BJ (cell line): ENCODE measurements at regions not wholly inside any gene's neighbourhood (a gene's known extent, or its start where the extent isn't known, plus 50 kb on each side); places are given as distances from the start of the nearest gene placed in this dataset.

Experiments
- CTCF ChIA-PET: fragments of 350-600 bp; formaldehyde crosslinking; extraction: SDS; loops from one replicate; lab custom pipeline; 2021; ENCODE audit warnings: antibody characterized with exemption, inconsistent platforms; lab: Yijun Ruan, JAX
- POLR2A ChIA-PET: fragments of 300-600 bp; sonication (Branson Sonifier 250); formaldehyde crosslinking; extraction: SDS; loops from one replicate; lab custom pipeline; 2021; ENCODE audit warnings: antibody characterized with exemption; lab: Charles Lee
- DNase-seq: peaks from one replicate; pipeline ENCODE4 v3.0.0-alpha.2; 2011; ENCODE audit warnings: low read depth
- H3K27me3 ChIP-seq: 2 replicates; pipeline ENCODE4 v1.6.0; 2011; ENCODE audit warnings: low read length; ENCODE audit not compliant: control insufficient read depth, insufficient read depth
- H3K36me3 ChIP-seq: 2 replicates; pipeline ENCODE4 v1.5.1; 2011; ENCODE audit warnings: low read length; ENCODE audit not compliant: control insufficient read depth, insufficient read depth
- H3K4me3 ChIP-seq: 2 replicates; pipeline ENCODE4 v1.5.1; 2011; ENCODE audit warnings: low read depth, mild to moderate bottlenecking, control low read depth, low read length
- CTCF ChIP-seq: IDR thresholded peaks from 2 replicates; pipeline ENCODE4 v1.5.1; 2011; ENCODE audit warnings: low read depth, mild to moderate bottlenecking, control low read depth, inconsistent platforms, low read length, moderate library complexity; ENCODE audit not compliant: insufficient read depth

GRCh38 chr20:24253321-24253720, 216.1 kb upstream of the SYNDIG1 start:
- Histone ChIP-seq H3K27me3 (no peaks in the 10 kb centered on the region), H3K4me3 (no peak overlapping the region)
- POLR2A ChIA-PET = no interaction called here

GRCh38 chr20:24245094-24245493, 224.3 kb upstream of the SYNDIG1 start:
- Histone ChIP-seq H3K27me3 (no peaks in the 10 kb centered on the region), H3K36me3 (no peaks in the 10 kb centered on the region), H3K4me3 (no peak overlapping the region)
- CTCF ChIA-PET = no interaction called here
- DNase-seq = no peak
- no peak for TF ChIP-seq CTCF
- POLR2A ChIA-PET = no interaction called here

More at GRCh38 chr20:24253321-24253720, 216.1 kb upstream of the SYNDIG1 start:
- DNase-seq = no peak
- CTCF ChIA-PET = no interaction called here
- H3K36me3 ChIP-seq = no peaks in the 10 kb centered on the region
- no peak for TF ChIP-seq CTCF

- H3K27me3 ChIP-seq = no peaks in the 10 kb centered on the region; the same call in 1 of the 2 replicates
- TF ChIP-seq CTCF = no peak
- DNase-seq = no peak
- ChIA-PET POLR2A (no interaction called here), CTCF (no interaction called here)
- no peaks in the 10 kb centered on the region for H3K36me3 ChIP-seq
- H3K4me3 ChIP-seq = no peak overlapping the region
Observed at GRCh38 chr20:24242763-24243162, 226.7 kb upstream of the SYNDIG1 start.

GRCh38 chr20:24241466-24241865, 228.0 kb upstream of the SYNDIG1 start:
- TF ChIP-seq CTCF = no peak
- ChIA-PET CTCF (interaction anchor here (1.3 kb wide), 1 partner anchor 81 kb away, joined by 4 read pairs; no protein-coding TSS in a partner anchor), POLR2A (no interaction called here)
- Histone ChIP-seq H3K36me3 (no peaks in the 10 kb centered on the region), H3K4me3 (no peak overlapping the region), H3K27me3 (no peaks in the 10 kb centered on the region; the same call in 1 of the 2 replicates)
- DNase-seq = no peak

DNA sequence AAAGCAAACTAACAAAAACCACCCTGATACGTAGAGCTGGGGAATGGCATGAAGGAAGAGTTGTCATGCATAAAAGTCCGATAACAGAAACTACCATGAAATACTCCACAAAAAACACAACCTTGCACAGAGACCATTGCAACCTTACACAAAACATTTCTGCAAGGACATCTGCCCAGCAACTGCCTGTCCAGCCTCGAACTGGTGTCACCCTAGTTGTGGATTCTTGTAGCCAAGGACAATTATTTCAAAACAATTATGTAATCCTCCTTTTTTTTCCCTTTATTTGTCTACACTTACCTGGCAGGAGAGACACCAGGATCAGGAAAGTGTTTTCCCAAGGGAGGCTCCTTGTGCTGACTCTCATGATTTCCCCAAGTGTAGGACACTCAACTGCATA, 232.5 kb upstream of the SYNDIG1 start:
- no peak overlapping the region for H3K4me3 ChIP-seq

More for the DNA sequence above, 232.5 kb upstream of the SYNDIG1 start:
- no peak for DNase-seq
- CTCF ChIA-PET = no interaction called here
- POLR2A ChIA-PET = no interaction called here
- no peaks in the 10 kb centered on the region; the same call in 1 of the 2 replicates for H3K27me3 ChIP-seq
- no peaks in the 10 kb centered on the region for H3K36me3 ChIP-seq
- no peak for TF ChIP-seq CTCF
